ENCODE measurements at regions not wholly inside any gene's neighbourhood (a gene's known extent, or its start where the extent isn't known, plus 50 kb on each side); places are given as distances from the start of the nearest gene placed in this dataset.

- TF ChIP-seq CTCF (IDR thresholded peaks at IDR 0.05; ENCODE audit: insufficient read depth, low read depth, low read length) (no peak), EZH2 (IDR thresholded peaks at IDR 0.05; ENCODE audit: insufficient read depth, low read length) (no peak)
Observed at GRCh38 chr3:118635711-118636110, 398.9 kb downstream of the IGSF11 start.

Data from astrocyte (in vitro differentiated cells and primary cell).